NCI-H774 (cell line): ENCODE measurements at regions not wholly inside any gene's neighbourhood (a gene's known extent, or its start where the extent isn't known, plus 50 kb on each side); places are given as distances from the start of the nearest gene placed in this dataset.
"Not testable (repeated sequence)": the region's sequence is repeated elsewhere in the genome, so short reads cannot be mapped to it uniquely, and the experiment has no call there.

Source experiments
- DNase-seq: peaks from one replicate; lab custom pipeline; 2025; lab: John Stamatoyannopoulos, UW

DNA sequence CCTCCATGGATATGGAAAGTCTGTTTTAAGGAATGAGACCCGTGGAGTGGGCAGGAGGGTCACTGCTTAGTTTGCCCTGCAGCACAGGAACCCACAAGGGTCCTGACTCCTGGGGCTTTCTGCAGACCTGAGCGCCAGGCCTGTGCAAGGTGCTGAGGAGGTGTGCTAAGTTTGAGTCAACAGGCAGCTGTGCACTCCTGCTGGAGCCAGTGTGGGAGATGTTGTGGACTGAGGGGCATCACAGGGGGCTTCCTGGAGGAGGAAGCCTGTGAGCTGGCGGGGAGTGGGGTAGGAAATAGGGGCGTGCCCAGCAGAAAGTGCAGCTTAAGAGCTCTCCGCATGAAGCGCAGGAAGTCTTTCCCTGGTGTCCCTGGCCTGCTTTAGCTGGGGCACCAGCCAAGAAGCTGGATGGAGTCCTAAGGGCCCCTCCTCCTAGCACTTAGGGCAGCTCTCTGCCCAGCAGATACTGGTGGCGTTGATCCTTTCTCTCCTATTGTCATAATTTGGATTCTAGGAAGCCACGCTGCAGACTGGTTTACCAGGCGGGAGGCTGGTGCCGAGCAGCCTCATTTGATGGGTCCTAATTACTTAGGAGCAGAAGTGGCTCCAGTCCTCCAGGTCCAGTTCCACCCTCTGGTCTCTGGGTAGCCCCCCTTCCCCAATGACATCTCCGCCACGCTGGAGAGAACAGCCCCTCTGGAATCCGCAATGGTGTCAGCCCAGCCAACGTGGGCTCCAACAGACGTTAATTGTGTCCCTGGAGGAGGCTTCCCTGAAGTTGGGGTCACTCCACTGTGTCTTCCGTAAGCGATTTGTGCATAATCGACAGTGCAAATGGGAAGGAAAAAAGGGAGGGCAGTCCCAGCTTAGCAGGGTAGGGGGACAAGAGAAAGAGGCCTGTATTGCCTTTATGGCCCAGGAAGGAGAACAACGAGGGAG is 309.2 kb downstream of the ZNF536 start:
- DNase-seq = no peak

DNA sequence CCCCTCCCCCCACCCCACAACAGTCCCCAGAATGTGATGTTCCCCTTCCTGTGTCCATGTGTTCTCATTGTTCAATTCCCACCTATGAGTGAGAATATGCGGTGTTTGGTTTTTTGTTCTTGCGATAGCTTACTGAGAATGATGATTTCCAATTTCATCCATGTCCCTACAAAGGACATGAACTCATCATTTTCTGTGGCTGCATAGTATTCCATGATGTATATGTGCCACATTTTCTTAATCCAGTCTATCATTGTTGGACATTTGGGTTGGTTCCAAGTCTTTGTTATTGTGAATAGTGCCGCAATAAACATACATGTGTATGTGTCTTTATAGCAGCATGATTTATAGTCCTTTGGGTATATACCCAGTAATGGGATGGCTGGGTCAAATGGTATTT is 308.2 kb downstream of the ZNF536 start:
- not testable (repeated sequence) for DNase-seq

DNA sequence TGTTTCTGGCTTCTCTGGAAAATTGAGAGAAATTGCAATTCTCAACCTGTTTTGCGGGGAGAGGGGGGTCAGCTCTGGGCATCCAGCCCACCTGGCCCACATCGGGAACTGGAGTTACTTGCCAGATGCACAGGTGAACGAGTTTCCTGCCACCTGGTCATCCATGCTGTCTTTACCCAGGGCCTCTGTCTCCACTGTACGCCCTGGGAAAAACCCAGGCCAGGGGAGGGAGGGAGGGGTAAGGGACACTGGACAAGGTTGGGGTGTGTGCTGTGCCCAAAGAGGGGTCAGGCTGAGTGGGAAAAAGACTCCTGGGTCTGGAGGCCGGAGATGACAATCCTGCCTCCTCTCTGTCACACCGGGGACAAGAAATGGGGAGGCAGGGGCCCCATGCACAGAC is 307.6 kb downstream of the ZNF536 start:
- DNase-seq = no peak

DNA sequence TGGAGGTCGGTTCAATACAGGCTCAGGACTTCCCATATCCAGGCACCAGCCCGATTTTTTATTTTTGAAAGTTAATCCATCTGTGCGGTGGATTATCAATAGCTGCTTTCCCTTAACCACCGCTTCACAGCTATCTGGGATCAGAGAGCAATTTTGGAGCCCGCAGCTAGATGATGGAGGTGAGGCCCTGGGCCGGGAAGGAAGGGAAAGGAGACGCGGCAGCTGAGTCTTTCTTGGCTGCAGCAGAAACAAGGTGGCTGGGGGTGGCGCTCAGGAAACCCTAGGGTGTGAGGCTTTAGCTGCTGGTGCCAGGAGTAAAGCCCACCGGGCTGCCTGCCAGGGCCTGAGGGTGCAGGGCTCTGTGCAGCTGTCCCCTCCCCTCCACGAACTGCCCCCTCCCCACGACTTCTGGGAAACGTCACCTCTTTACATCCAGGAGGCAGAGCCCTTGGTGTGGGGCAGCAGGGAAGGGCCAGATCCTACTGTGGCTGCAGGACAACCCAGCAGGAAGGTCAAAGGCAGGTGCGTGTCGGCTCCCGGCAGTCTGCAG is 307.0 kb downstream of the ZNF536 start:
- no peak for DNase-seq

DNA sequence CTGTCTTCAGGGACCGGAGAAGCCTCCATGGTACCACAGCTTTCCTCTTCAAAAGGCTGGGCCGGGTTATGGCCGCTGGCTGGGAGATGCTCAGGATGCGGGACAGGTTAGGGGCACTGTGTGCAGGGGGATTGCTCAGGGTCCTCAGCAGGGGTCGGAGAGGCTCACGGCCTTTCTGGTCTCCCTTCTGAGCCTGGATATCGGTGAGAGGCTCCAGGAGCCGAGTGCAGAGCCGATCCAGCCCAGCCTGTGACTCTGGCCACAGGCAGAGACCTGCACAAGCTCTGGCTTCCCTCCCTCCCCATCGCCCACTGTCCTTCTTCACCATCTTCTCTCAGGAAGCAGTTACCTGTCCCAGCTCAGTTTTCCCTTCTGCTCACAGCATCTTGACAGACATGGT is 306.0 kb downstream of the ZNF536 start:
- DNase-seq = no peak

DNA sequence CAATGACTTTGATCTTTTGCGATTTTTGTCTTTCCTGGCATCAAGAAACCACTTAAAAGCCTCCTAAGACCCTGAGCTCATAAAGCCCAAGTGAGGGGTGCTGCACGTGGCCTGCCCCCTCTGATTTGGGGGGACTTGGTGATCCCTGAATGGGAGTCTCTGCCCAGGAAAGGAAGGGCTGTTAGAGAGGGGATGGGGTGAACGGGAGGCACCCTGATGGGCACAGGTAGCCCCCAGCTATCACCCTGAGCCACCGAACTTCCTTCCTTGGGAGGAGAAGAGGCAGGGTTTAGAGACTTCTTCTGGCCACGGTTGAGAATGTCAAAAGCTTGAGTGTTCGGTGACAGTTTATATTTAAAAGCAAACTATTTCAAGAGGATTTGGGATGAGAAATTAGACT is 305.5 kb downstream of the ZNF536 start:
- no peak for DNase-seq

DNA sequence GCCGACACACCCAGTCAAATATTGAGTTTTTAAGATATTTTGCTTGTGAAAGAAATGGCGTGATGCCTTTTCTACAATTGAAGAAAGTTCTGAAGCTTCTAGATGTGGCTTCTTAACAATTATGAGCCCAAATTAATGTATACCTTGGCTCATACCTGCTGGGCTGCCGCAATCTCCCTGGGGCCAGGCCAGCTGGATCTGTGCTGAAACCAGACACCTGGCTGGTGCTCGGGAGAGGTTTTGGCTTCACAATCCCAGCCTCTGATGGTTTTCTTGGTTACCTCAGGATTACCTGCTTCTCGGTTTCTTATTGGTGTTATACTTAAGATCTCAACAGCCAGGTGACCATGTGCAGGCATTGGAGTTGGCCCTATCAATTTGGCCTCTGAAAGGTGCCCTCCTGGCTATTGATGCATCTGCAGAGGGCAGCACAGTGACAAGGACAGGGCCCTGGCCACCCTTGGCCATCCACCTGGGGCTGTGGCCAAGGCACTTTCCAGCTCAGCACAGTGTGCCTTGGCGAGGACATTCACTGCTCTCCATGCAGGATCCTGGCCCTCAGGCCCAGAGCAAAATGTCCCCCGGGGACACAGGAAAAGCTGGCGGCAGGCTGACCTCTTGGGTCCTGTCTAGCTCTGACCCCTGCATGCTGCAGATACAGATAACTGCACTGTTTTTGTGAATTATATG is 305.0 kb downstream of the ZNF536 start:
- no peak for DNase-seq

DNA sequence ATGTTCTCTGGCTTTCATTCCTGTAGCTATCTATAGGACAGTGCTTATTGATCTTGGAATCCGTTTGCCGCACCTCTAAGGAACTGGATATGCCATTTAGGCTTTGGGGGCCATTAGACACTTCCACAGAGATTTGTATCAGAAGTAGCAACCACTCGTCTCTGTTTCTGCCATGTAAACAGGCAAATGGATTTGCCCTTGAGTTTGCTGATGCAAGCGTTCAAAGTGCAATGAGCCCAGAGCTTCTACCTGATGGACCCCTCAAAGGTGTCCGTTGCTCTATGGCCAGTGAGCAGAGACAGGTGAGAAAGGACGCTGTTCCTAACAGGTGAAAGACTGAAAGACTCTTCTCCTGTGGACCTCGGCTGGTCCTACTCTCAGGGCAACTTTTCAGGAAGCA is 302.9 kb downstream of the ZNF536 start:
- no peak for DNase-seq

DNA sequence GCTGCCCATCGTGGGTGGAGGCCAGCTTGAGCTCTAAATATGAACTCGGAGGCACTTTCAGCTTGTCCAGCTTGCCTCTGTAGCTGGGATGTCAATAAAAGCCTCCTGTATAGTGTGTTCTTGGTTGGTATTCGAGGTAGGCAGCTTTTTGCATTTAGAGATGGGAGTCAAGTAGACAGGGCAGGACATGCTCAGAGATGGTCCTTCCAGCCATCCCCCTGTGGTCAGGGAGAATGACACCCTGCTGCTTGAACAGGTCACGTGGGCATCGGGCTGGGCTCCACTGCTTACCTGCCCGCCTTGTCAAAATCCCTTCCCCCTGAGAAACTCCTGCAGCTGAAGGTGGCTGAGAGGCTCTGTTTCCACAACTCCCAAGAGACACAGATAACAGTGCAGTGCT is 302.5 kb downstream of the ZNF536 start:
- DNase-seq = no peak

DNA sequence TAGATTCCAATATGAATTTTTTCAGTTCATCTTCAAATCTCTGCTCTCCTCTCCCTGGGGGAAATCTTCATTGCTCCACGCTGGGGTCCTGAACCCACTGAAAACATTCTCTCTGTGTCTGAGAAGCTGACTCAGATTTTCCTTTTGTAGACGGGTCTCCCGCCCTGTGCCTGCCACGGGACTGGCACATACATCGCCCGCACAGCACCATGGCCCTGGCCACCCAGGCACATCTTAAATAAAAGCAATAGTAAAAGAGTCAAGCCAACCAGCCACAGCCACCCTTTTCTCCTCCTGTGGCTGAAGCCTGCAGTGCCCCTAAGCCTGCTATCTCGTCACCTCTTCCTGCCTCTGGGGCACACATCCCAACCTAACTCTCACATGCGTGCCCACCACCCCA is 301.2 kb downstream of the ZNF536 start:
- DNase-seq = no peak

DNA sequence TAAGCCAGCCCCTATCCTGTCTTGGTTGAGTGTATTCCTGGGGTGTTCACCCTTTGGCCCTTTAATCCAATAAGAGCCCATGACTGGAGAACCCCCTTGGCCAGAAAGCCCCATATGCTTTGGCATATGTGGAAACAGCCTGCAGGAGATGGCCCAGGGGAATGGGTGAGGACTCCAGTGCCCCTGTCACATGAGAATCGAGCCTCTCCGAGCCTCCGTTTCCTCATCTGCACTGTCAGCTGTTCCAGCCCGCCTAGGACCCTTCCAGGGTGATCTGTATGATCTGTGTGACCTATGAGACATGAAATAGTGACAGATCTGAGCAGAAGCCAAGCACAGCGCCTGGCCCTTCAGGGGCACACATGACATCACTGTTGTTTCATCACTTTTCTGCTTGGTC is 300.7 kb downstream of the ZNF536 start:
- DNase-seq = no peak

DNA sequence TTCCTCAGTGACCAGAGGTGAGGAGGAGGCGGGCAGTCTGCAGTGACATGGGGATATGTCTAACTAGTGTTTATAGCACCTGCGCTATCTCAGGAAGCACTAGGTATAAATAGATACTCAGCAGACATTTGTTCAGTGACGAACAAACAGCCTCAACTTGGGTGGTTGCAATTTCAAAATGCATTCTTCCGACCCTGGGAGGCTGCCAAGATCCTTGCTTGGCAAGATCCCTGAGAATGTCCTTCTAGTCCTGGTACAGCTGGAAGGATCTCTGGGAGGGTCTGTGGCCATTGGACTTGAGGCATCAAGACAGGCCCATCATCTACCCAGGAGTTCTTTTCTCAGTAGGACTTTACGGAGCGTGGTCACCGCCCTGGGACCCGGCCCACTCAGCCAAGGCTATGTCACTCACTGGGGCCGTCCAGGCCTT is 299.5 kb downstream of the ZNF536 start:
- DNase-seq = no peak

DNA sequence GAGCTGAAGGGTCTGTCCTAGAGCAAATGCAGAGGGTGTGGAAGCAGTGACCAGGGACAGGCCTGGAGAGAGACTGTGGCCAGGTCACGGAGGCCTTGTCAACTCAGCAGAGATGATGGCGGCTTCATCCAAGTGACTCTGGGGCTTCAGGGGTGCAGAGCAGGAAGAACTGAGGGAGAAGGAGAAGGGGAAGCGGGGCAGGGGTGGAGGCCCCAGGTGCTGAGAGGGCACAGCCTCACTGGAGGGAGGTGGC is 299.1 kb downstream of the ZNF536 start:
- no peak for DNase-seq

DNA sequence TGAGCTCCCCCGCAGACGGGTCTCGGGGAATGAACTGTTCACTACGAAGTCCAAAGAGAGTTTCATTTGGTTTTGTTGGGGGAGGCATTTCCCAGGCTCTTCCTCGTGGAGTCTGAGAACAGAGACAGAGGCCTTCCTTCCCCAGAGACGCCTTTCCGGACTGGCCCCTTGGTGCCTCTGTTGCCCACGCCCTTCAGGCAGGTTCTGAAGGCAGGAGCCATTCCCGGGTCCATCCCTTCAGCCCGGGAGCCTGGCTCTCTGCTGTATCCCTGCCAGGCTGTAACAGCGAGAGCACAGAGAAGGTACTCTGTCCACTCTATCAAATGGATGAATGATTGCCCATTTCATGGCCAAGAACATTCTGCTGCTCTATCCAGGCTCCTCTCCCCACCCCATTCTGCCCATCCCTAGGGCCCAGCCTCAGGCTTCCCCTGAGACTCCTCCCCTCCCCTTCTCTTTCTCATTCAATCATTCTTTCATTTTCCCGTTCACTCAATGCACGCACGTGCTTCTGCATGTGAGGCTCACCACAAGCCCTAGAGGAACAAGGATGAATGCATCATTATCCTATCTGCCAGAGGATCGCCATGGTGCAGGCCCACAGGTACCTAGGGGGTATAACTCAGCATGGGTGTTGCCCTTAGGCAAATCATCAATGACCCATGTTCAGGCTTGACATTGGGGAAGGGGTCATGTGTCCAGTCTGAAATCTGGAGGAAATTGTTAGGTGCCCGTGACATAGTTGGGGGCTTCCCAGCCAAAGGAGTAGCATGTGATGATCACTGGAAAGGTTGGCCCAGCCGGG is 298.6 kb downstream of the ZNF536 start:
- no peak for DNase-seq

DNA sequence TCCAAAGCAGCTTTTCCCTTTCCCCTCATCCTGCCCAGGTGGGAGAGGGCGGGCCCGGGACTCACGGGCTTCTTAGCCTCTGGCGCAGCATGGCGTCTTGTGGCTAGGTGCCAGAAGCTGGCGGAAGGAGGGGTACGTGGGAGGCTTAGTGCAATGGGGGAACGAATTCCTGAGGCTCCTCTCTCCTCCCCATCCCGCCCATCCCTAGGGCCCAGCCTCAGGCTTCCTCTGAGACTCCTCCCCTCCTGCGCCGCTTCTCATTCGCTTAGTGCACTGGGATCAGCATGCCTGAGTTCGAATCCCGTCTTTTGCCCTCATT is 297.8 kb downstream of the ZNF536 start:
- DNase-seq = no peak

DNA sequence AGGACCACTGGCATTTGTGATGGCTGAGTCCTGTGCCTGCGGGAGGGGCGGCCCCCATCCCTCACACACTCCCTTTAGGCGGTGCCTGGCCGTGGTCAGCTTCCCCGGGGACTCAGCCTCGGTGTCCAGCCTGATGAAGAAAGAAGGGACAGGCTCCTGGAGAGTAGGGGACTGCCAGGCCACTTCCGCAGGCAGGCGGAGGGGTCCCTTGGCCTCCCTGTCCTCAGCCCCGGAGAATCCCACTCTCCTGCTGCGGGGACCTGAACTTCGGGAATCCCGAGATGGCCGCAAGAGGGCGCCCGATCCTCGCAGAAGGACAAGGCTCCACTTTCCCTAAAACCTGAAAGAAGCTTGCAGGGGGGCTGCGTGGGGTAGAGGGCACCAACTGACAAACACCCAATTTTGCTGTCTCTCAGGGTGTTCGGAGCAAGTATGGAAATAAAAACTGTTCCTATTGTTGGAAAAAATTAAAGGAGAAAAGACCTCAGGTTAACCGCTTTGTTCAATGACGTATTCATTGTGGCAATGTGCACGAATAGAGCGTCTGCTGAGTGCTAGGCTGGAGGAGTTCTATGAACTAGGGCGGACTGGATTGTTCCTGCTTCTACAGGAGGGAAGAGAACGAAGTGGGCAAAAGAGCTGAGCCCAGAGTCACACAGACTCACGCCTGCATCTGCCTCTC is 297.3 kb downstream of the ZNF536 start:
- no peak for DNase-seq

DNA sequence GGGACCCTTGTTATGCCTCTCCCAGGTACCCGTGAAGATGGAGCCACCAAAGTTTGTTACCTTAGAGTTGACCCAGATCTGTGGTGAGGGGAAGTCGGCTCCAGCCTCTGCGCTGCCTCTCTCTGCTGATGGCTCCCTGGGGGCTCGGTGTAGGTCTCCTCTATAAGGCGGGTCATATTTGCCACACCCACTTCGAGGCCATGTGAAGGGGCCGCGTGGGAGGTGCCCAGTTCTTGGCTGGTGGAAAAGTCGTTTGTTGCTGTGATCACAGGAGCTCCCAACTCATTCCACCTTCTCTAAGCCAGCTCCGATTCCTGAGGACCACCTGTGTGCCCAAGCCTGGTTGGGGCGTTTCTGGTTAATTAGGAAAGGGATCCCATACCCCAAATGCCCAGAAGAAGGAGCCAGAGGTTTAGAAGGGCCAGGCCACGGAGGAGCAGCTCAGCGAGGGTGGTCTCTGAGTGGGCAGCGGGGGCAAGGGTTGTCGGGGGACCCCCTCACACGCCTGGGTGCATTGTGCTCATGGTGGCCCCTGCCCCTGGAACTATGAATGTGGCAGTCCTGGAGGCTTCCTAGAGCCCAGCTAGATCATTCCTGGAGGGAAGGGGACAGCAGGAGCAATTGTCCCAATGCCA is 296.5 kb downstream of the ZNF536 start:
- no peak for DNase-seq

DNA sequence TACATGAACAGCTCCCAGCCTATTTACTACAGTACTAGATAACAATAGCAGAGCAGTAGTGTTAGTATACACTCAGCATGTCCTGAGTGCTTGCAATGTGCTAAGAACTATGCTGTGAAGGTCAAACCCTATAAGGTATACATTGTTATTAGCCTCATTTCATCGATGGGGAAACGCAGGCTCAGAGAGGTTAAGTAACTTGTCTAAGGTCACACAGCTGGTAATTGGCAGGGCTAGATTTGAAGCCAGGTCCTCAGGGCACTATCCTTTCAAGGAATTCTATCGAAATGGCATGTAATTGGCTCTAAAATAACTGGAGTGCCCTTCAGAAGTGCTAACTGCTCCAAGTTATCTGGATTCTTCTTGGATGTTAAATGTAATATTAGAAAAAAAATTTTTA is 295.6 kb downstream of the ZNF536 start:
- DNase-seq = no peak

DNA sequence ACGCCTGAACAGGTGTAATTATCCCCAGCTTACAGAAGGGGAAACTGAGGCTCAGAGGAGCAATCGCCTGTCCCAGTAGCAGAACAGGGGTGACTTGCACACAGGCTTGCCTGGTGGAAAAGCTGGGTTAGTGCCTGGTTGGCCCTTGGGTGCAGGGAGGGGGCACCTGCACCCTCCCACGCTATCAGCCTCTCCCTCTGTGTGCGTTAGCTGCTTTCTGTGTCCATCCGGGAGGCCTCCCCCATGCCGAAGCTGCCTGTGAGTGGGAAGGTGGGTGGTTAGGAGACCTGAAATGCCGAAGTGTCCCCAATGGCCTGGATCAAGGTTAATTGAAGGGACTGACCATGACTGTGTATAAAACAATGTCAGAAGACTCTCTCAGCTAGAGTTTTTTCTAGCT is 295.0 kb downstream of the ZNF536 start:
- DNase-seq = no peak

DNA sequence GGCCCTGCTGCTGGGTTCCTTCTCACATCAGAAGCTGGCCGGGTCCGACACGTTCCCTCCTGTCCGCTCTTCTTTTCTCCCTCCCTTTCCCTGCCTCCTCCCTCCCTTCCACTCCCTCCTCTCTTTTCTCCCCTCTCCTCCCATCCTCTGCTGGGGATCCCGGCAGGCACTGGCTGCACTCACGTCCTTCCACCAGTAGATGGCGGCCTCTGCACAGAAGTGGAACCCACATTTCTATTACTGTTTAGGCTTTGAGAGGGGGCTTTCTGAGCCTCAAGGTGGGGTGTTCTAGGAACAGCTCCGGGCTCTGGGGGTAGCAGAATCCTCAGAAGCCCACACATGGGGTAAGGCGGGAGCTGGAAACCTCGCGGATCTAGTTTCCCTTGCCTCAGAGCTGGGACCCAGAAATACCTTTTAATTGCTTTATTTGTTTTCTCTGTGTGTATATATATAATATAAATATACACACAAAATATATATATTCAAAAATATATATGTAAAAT is 294.2 kb downstream of the ZNF536 start:
- no peak for DNase-seq

DNA sequence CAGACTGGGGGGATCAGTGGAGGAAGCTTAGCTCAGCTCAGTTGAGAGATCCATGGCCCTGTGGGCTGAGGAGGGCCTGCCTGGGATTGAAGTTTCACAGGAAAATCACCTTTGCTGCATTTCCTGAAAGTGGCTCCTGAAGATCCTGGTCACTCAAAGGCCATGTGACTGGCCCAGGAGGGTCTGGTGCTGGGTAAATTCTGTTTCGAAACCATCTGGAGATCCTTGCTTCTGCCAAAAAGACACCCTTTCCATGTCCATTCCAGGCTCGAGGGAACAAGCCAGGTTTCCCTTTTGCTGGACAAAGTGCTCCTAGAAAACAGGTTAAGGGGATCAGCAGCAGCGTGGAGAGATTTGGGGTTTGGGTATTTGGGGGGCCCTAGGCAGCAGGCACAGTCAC is 293.3 kb downstream of the ZNF536 start:
- DNase-seq = no peak
